Thymus (tissue), 11 donors: ENCODE measurements at regions not wholly inside any gene's neighbourhood (a gene's known extent, or its start where the extent isn't known, plus 50 kb on each side); places are given as distances from the start of the nearest gene placed in this dataset.

Experiments
- DNase-seq, 9 donors: peaks; one replicate each; pipeline ENCODE4 v3.0.0-alpha.2; 2013; ENCODE audit warnings: low spot score in 9 of 9, low read depth in 6 of 9, missing footprints in 1 of 9
- H3K27ac ChIP-seq, 2 donors: one replicate each; pipeline ENCODE4 v1.5.1; 2013; ENCODE audit warnings: control low read depth in 1 of 2, low read depth in 1 of 2, low read length in 1 of 2, mild to moderate bottlenecking in 1 of 2, moderate library complexity in 1 of 2
- H3K27me3 ChIP-seq, 2 donors: one replicate each; pipeline ENCODE4 v1.5.1; 2013; ENCODE audit warnings: low read length in 1 of 2; ENCODE audit not compliant: control insufficient read depth in 2 of 2, insufficient read depth in 1 of 2
- H3K36me3 ChIP-seq, 2 donors: one replicate each; pipeline ENCODE4 v1.5.1; 2013; ENCODE audit warnings: low read length in 1 of 2, mild to moderate bottlenecking in 1 of 2, moderate library complexity in 1 of 2; ENCODE audit not compliant: control insufficient read depth in 2 of 2, insufficient read depth in 2 of 2
- H3K4me1 ChIP-seq, 2 donors: one replicate each; pipeline ENCODE4 v1.5.1; 2013; ENCODE audit warnings: low read length in 2 of 2; ENCODE audit not compliant: control insufficient read depth in 2 of 2, insufficient read depth in 2 of 2
- H3K4me3 ChIP-seq, 2 donors: one replicate each; pipeline ENCODE4 v1.5.1; 2013; ENCODE audit warnings: low read length in 2 of 2, control low read depth in 1 of 2, mild to moderate bottlenecking in 1 of 2
- H3K9me3 ChIP-seq, 2 donors: one replicate each; pipeline ENCODE4 v1.5.1; 2013; ENCODE audit warnings: low read length in 1 of 2, mild to moderate bottlenecking in 1 of 2; ENCODE audit not compliant: control insufficient read depth in 2 of 2, insufficient read depth in 1 of 2
- WGBS: extraction: QIAGEN DNeasy Blood & Tissue Kit; methylation state at CpG from one replicate; pipeline ENCODE4 v1.1.7; 2013; 5-methylcytosine and 5-hydroxymethylcytosine counted together
- donor health status: healthy.

DNA sequence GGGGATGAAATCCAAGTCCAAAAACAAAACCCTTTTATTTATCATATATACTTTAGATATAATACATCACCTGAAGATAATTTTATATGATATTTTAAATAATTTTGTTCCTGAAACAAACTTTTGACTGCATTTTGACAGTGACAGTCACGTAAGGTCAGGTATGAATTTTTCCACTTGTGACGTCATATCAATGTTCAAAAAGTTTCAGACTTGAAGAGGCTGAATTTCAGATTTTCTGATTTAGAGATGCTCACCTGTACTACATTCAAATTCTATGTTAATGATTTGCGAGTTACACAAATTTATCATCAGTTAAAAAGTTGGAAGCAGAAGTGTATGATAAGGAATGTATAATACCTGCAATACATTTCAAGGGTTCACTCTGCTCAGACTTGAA is 136.1 kb upstream of the EPHA6 start:
- H3K27me3 ChIP-seq = no peaks in the 10 kb centered on the region
- 98% methylated on average over 3 of the region's 3 CpGs for WGBS
- no peaks in the 10 kb centered on the region for H3K36me3 ChIP-seq
- no peak overlapping the region for H3K4me3 ChIP-seq
- no peak for DNase-seq
- H3K9me3 ChIP-seq = peaks cover 0 to 11% of the 10 kb centered on the region in 2 donors
- no peaks in the 10 kb centered on the region for H3K4me1 ChIP-seq
- H3K27ac ChIP-seq = no peak overlapping the region

DNA sequence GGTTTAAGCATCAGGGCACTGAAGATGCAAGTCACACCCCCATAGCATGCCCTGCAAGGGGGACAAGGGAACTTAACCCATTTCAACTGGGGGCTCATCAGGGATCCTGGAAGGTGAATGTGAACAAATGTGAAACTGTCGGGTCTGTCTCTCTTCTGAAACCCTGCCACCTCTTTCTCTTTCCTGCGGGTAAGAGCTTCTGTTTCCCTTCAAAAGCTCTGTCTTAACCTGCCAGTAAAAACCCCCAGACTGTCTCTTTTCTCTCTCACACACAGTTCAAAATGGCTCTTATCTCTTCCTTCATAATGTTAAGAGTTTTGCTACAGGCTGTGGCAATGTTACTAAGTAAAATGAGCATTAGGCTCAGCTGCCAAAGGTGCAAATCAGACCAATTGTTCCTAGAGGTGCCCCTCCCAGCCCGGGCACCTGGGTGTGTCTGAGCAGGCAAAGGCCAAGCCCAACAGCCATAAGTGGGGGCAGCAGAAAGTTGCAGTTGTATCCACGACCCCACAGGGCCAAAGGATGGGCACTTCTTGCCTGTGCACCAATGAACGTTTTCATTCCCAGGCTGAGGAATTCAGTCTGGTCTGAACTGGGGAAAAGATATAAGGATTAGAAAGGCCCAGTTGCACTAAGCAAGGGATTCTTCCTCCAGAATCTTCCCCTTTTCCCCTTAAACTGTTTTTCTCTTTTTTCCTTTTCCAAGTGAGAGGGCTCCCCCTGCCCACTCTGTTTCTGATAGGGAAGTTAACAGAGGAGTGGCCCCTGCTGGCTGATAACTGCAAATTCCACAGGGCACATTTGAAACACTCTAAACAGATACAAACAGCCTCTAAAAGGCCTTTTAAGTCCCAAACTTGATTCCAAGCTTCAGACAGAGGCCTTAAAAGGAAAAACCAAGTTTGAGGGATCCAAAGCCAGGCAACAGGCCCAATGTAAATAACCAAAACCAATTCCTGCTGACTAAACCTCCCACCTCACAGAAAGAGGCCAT is 113.8 kb upstream of the EPHA6 start:
- WGBS = 84% methylated on average over 5 of the region's 5 CpGs
- Histone ChIP-seq H3K4me3 (no peak overlapping the region), H3K27ac (no peak overlapping the region), H3K27me3 (no peaks in the 10 kb centered on the region), H3K36me3 (no peaks in the 10 kb centered on the region), H3K4me1 (no peaks in the 10 kb centered on the region), H3K9me3 (peaks cover 1 to 23% of the 10 kb centered on the region in 2 donors)
- no peak for DNase-seq

- over 99% methylated on average over 2 of the region's 2 CpGs for WGBS
These were observed 108.5 kb upstream of the EPHA6 start for GRCh38 chr3:96705895-96706294.

GRCh38 chr3:96706509-96706908 is 107.9 kb upstream of the EPHA6 start:
- H3K27ac ChIP-seq = no peak overlapping the region
- no peaks in the 10 kb centered on the region for H3K27me3 ChIP-seq
- peaks cover 0 to 11% of the 10 kb centered on the region in 2 donors for H3K9me3 ChIP-seq
- H3K4me1 ChIP-seq = no peaks in the 10 kb centered on the region
- no peak for DNase-seq
- H3K36me3 ChIP-seq = no peaks in the 10 kb centered on the region
- H3K4me3 ChIP-seq = no peak overlapping the region

More at GRCh38 chr3:96705895-96706294, 108.5 kb upstream of the EPHA6 start:
- Histone ChIP-seq H3K4me3 (no peak overlapping the region), H3K27me3 (no peaks in the 10 kb centered on the region), H3K4me1 (no peaks in the 10 kb centered on the region), H3K9me3 (peaks cover 1 to 15% of the 10 kb centered on the region in 2 donors), H3K36me3 (no peaks in the 10 kb centered on the region), H3K27ac (no peak overlapping the region)
- DNase-seq = no peak

- H3K9me3 ChIP-seq = no peaks in the 10 kb centered on the region
- H3K27ac ChIP-seq = no peak overlapping the region
- H3K27me3 ChIP-seq = no peaks in the 10 kb centered on the region
- no peak overlapping the region for H3K4me3 ChIP-seq
- no peak for DNase-seq
- 89% methylated on average over 2 of the region's 2 CpGs for WGBS
- H3K4me1 ChIP-seq = no peaks in the 10 kb centered on the region
- no peaks in the 10 kb centered on the region for H3K36me3 ChIP-seq
These were observed 102.6 kb upstream of the EPHA6 start for GRCh38 chr3:96711816-96712215.

DNA sequence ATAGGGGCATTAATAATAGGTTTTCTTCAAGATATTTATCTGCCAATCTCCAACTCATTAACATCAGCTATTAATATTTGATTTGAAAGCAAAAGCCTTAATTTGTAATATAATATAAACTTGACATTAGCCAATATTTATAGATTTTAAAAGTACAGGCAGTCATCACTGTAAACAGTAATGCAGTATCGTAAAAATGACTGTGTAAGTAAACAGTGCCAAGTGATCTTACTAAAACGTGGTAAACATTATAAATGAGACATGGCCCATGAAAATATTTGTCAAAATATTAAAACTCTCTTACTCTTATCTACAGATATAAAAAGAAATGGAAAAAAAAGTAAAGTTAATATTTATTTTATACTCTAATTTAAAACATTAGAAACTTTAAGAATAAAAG is 101.6 kb upstream of the EPHA6 start:
- no peaks in the 10 kb centered on the region for H3K4me1 ChIP-seq
- no peaks in the 10 kb centered on the region for H3K9me3 ChIP-seq
- H3K27ac ChIP-seq = no peak overlapping the region
- H3K4me3 ChIP-seq = no peak overlapping the region
- no peaks in the 10 kb centered on the region for H3K27me3 ChIP-seq
- H3K36me3 ChIP-seq = no peaks in the 10 kb centered on the region
- 84% methylated on average over 2 of the region's 2 CpGs for WGBS
- no peak for DNase-seq

GRCh38 chr3:96719921-96720320 is 94.5 kb upstream of the EPHA6 start:
- WGBS = 80% methylated on average over 3 of the region's 3 CpGs
- no peak for DNase-seq
- H3K4me1 ChIP-seq = no peaks in the 10 kb centered on the region
- no peak overlapping the region for H3K4me3 ChIP-seq
- no peak overlapping the region for H3K27ac ChIP-seq
- H3K9me3 ChIP-seq = no peaks in the 10 kb centered on the region
- no peaks in the 10 kb centered on the region for H3K27me3 ChIP-seq
- H3K36me3 ChIP-seq = no peaks in the 10 kb centered on the region

DNA sequence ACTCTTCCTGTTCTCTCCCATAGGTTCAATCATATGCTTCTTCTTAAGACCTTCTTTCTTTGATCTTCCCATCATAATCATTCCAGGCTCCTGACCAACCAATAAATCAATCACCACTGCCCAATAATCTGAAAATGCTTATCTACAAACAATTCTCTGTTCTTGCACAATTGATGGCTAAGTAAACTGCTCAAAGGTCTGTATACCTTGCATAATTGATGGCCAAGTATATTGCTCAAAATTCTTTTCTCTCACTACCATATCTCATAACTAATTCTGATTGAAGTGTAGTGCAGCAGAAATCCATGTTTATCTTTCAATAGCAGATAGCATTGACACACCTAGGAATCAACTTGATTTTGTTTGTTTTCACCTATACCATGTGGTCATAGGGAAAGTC is 83.4 kb upstream of the EPHA6 start:
- Histone ChIP-seq H3K9me3 (no peaks in the 10 kb centered on the region), H3K27me3 (no peaks in the 10 kb centered on the region), H3K4me1 (no peaks in the 10 kb centered on the region), H3K4me3 (no peak overlapping the region), H3K27ac (no peak overlapping the region), H3K36me3 (no peaks in the 10 kb centered on the region)
- DNase-seq = no peak

DNA sequence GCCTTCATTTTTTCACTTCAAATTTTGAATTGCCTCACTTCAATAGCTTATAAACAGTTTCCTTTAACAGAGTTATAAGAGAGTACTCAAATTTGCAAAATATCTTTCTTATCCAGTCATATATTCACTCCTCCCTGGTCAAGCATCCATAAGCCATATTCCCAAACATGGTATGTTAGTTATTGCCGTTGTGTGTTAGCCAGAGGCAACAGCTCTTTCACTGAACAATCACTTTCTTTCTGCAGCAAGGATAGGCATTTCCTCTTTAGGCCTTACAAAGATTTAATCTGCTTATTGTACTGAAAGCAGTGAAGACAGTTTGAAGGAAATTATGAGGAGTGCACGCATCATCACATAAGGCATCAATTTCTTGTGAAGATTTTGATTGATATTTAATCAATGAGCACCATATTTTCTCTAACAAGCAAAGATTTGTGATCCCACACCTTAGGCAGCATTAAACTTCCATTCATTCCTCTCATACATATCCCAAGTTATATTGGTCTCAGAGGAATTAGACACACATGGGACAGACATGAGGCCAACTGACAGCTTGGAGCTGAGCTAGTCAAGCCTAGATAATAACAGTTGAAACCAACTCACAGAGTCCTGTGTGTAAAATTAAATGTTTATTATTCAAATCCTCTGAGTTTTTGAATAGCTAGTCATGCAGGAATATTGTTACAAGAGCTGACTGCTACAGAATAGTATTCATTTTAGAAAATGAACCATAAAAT is 80.0 kb upstream of the EPHA6 start:
- no peaks in the 10 kb centered on the region for H3K36me3 ChIP-seq
- no peak for DNase-seq
- H3K27ac ChIP-seq = no peak overlapping the region
- H3K4me3 ChIP-seq = no peak overlapping the region
- no peaks in the 10 kb centered on the region for H3K4me1 ChIP-seq
- 75% methylated on average over 2 of the region's 2 CpGs for WGBS
- no peaks in the 10 kb centered on the region for H3K27me3 ChIP-seq
- H3K9me3 ChIP-seq = no peaks in the 10 kb centered on the region
